Hepatocyte (in vitro differentiated cells): ENCODE measurements at regions not wholly inside any gene's neighbourhood (a gene's known extent, or its start where the extent isn't known, plus 50 kb on each side); places are given as distances from the start of the nearest gene placed in this dataset.

Experiments
- DNase-seq: peaks from one replicate; pipeline ENCODE4 v3.0.0-alpha.2; 2016; ENCODE audit warnings: low spot score
- H2AFZ ChIP-seq: fragments of 200-600 bp; sonication (generic); 2 replicates; pipeline ENCODE4 v1.6.0; 2016; ENCODE audit warnings: antibody characterized with exemption, mild to moderate bottlenecking
- H3K27ac ChIP-seq: fragments of 200-600 bp; sonication (generic); 2 replicates; pipeline ENCODE4 v1.5.1; 2016; ENCODE audit warnings: mild to moderate bottlenecking
- H3K27me3 ChIP-seq: fragments of 200-600 bp; sonication (generic); 2 replicates; pipeline ENCODE4 v1.6.1; 2016
- H3K36me3 ChIP-seq: fragments of 200-600 bp; sonication (generic); replicated peaks from 2 replicates; pipeline ENCODE4 v1.5.1; 2016; ENCODE audit warnings: low read depth; ENCODE audit not compliant: insufficient read depth
- H3K4me1 ChIP-seq: fragments of 200-600 bp; sonication (generic); 2 replicates; pipeline ENCODE4 v1.5.1; 2016; ENCODE audit warnings: mild to moderate bottlenecking, moderate library complexity; ENCODE audit not compliant: insufficient read depth
- H3K4me2 ChIP-seq: fragments of 200-600 bp; sonication (generic); 2 replicates; pipeline ENCODE4 v1.6.0; 2016
- H3K4me3 ChIP-seq: fragments of 200-600 bp; sonication (generic); 2 replicates; pipeline ENCODE4 v1.5.1; 2016; ENCODE audit warnings: mild to moderate bottlenecking
- H3K79me2 ChIP-seq: fragments of 200-600 bp; sonication (generic); 2 replicates; pipeline ENCODE4 v1.6.0; 2017; ENCODE audit warnings: mild to moderate bottlenecking
- H3K9me2 ChIP-seq: fragments of 200-600 bp; sonication (generic); replicated peaks from 2 replicates; pipeline ENCODE4 v1.6.0; 2017; ENCODE audit warnings: mild to moderate bottlenecking; ENCODE audit not compliant: insufficient read depth
- H3K9me3 ChIP-seq: fragments of 200-600 bp; sonication (generic); 2 replicates; pipeline ENCODE4 v1.5.1; 2016; ENCODE audit warnings: low read depth, mild to moderate bottlenecking
- H4K20me1 ChIP-seq: fragments of 200-600 bp; sonication (generic); 2 replicates; pipeline ENCODE4 v1.6.0; 2016; ENCODE audit warnings: mild to moderate bottlenecking; ENCODE audit not compliant: insufficient read depth, poor library complexity, severe bottlenecking
- CTCF ChIP-seq: fragments of 200-600 bp; sonication (generic); IDR thresholded peaks from 2 replicates; pipeline ENCODE4 v1.5.1; 2016; ENCODE audit warnings: antibody characterized with exemption, mild to moderate bottlenecking; ENCODE audit not compliant: poor library complexity
- EZH2 ChIP-seq: fragments of 200-600 bp; sonication (generic); IDR thresholded peaks from 2 replicates; pipeline ENCODE4 v1.6.1; 2016; ENCODE audit warnings: antibody characterized with exemption, mild to moderate bottlenecking, borderline replicate concordance
- EZH2phosphoT487 ChIP-seq: fragments of 200-600 bp; sonication (generic); IDR thresholded peaks from one replicate; pipeline ENCODE4 v1.6.1; 2018; ENCODE audit warnings: antibody characterized with exemption, mild to moderate bottlenecking, low read depth, moderate library complexity; ENCODE audit not compliant: unreplicated experiment, severe bottlenecking
- WGBS: methylation state at CpG from one replicate; pipeline ENCODE4 v1.1.6; 2016; ENCODE audit warnings: low lambda C conversion rate; ENCODE audit errors: missing lambda C conversion rate; 5-methylcytosine and 5-hydroxymethylcytosine counted together

GRCh38 chr7:121484089-121484763 is 88.1 kb upstream of the FAM3C start:
- peaks cover 6% of the 10 kb centered on the region for H3K79me2 ChIP-seq
- H3K27me3 ChIP-seq, result no peaks in the 10 kb centered on the region
- no peak overlapping the region for H3K4me3 ChIP-seq
- no peak overlapping the region for H3K4me2 ChIP-seq
- no peak for DNase-seq
- no peaks in the 10 kb centered on the region for H3K9me2 ChIP-seq
- H4K20me1 ChIP-seq, result no peaks in the 10 kb centered on the region
- peaks cover 17% of the 10 kb centered on the region for H3K4me1 ChIP-seq
- no peak for TF ChIP-seq EZH2phosphoT487
- no peak for TF ChIP-seq CTCF
- no peak for TF ChIP-seq EZH2
- H3K9me3 ChIP-seq, result no peaks in the 10 kb centered on the region
- H3K36me3 ChIP-seq, result no peaks in the 10 kb centered on the region
- no peak overlapping the region for H2AFZ ChIP-seq
- 84% methylated on average over 2 of the region's 2 CpGs for WGBS
- no peak overlapping the region for H3K27ac ChIP-seq

DNA sequence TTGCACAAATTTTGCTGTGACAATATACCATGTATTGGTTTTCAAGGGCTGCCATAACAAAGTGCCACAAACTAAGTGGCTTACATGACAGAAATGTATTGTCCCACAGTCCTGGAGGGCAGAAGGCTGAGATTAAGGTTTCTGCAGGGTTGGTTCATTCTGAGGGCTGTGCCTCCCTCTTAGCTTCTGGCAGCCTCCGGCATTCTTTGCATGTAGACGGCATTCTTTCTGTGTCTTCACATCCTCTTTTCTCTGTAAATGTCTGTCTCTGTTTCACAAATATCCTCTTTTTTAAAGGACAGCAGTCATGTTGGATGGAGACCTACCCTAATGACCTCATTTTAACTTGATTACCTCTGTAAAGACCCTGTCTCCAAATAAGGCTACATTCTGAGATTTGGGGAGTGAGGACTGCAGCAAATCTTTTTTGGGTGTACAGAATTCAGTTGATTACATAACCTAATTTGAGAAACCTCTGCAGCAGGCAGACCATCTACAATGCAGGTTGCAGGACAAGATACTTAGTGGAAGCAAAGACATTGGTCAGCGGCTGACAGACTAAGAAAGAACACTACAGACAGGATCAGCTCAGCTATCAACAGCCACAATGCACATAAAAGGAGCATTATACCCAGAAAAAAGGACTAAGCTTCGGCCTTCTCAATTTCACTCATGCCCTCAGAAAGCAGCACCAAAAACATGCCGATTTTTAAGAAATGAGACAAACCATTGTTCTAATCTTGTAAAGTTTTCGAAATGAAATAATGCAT is 84.6 kb upstream of the FAM3C start:
- Histone ChIP-seq H3K79me2 (peaks cover 5% of the 10 kb centered on the region), H3K27me3 (no peaks in the 10 kb centered on the region), H3K9me2 (no peaks in the 10 kb centered on the region), H3K4me3 (no peak overlapping the region), H3K36me3 (no peaks in the 10 kb centered on the region), H4K20me1 (no peaks in the 10 kb centered on the region), H3K9me3 (no peaks in the 10 kb centered on the region), H3K4me1 (peaks cover 17% of the 10 kb centered on the region), H2AFZ (no peak overlapping the region), H3K4me2 (peak overlapping the region; percentile 60), H3K27ac (peak overlapping the region; percentile 16)
- WGBS, result 57% methylated on average over 6 of the region's 6 CpGs
- TF ChIP-seq EZH2, result no peak
- TF ChIP-seq EZH2phosphoT487, result no peak
- no peak for DNase-seq

DNA sequence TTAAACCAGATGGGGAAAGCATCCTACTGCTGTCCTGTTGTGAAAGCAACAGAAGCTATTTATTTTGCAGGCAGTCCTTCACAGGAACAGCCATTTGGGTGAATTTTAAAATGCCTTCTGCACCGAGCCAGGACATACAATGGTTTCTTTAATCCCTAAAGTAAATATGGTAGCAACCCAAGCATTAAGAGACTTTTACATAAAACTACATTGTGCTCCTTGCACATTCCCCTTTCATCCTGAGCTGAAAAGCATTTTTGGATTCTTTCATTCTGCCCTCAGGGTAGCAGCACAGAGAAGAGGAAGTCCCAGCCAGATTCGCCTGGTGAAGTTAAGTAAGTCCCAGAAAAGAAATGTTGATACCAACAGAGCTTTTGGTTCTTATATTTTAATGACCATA is 84.0 kb upstream of the FAM3C start:
- Histone ChIP-seq H3K9me3 (no peaks in the 10 kb centered on the region), H3K36me3 (no peaks in the 10 kb centered on the region), H3K9me2 (no peaks in the 10 kb centered on the region), H3K4me3 (no peak overlapping the region), H3K27me3 (no peaks in the 10 kb centered on the region), H2AFZ (no peak overlapping the region), H4K20me1 (no peaks in the 10 kb centered on the region), H3K27ac (peak overlapping the region; percentile 16), H3K4me1 (peaks cover 17% of the 10 kb centered on the region), H3K4me2 (peak overlapping the region; percentile 60), H3K79me2 (peaks cover 5% of the 10 kb centered on the region)
- no peak for TF ChIP-seq EZH2phosphoT487
- TF ChIP-seq CTCF, result no peak
- TF ChIP-seq EZH2, result no peak
- WGBS, result 35% methylated on average over 2 of the region's 2 CpGs
- DNase-seq, result no peak

GRCh38 chr7:121479466-121479865 is 83.4 kb upstream of the FAM3C start:
- Histone ChIP-seq H3K27ac (no peak overlapping the region), H3K4me2 (no peak overlapping the region), H3K9me2 (no peaks in the 10 kb centered on the region), H3K36me3 (no peaks in the 10 kb centered on the region), H3K79me2 (peaks cover 5% of the 10 kb centered on the region), H3K9me3 (no peaks in the 10 kb centered on the region), H3K4me3 (no peak overlapping the region), H2AFZ (no peak overlapping the region), H3K27me3 (no peaks in the 10 kb centered on the region), H4K20me1 (no peaks in the 10 kb centered on the region), H3K4me1 (peaks cover 17% of the 10 kb centered on the region)
- no peak for TF ChIP-seq CTCF
- no peak for TF ChIP-seq EZH2phosphoT487
- no peak for TF ChIP-seq EZH2
- 61% methylated on average over 4 of the region's 5 CpGs for WGBS
- no peak for DNase-seq
